GM13976 (cell line): ENCODE measurements at regions not wholly inside any gene's neighbourhood (a gene's known extent, or its start where the extent isn't known, plus 50 kb on each side); places are given as distances from the start of the nearest gene placed in this dataset.

ENCODE experiments used
- DNase-seq: peaks from one replicate; pipeline ENCODE4 v3.0.0; 2012; ENCODE audit warnings: low spot score
- CTCF ChIP-seq: IDR thresholded peaks from 2 replicates; pipeline ENCODE4 v1.5.1; 2012; ENCODE audit warnings: borderline replicate concordance, mild to moderate bottlenecking; ENCODE audit not compliant: insufficient read depth; ENCODE audit errors: extremely low read depth, missing control alignments, control extremely low read depth
- in situ Hi-C: fragments of 300-500 bp; cut with MboI; formaldehyde crosslinking; loops from one replicate; pipeline ENCODE4 v1.12.0; 2022; ENCODE audit warnings: low sequenced_read_pairs, mixed read lengths, inconsistent platforms; ENCODE audit not compliant: unreplicated experiment

GRCh38 chr21:35484032-35484431 lies 434.9 kb upstream of the RUNX1 start:
- DNase-seq, result no peak
- in situ Hi-C loops, result no loop called here
- TF ChIP-seq CTCF, result no peak

- in situ Hi-C loops, result no loop called here
- no peak for DNase-seq
- no peak for TF ChIP-seq CTCF
Observed at GRCh38 chr21:35482933-35483662, 434.0 kb upstream of the RUNX1 start.

GRCh38 chr21:35482096-35482495 lies 433.0 kb upstream of the RUNX1 start:
- no peak for DNase-seq
- no peak for TF ChIP-seq CTCF
- in situ Hi-C loops, result no loop called here

GRCh38 chr21:35481005-35481404 lies 431.9 kb upstream of the RUNX1 start:
- DNase-seq, result no peak

GRCh38 chr21:35479529-35479928 lies 430.4 kb upstream of the RUNX1 start:
- no peak for DNase-seq
- TF ChIP-seq CTCF, result no peak
- in situ Hi-C loops, result no loop called here

More at GRCh38 chr21:35481005-35481404, 431.9 kb upstream of the RUNX1 start:
- no peak for TF ChIP-seq CTCF
- in situ Hi-C loops, result no loop called here

- in situ Hi-C loops, result no loop called here
- no peak for TF ChIP-seq CTCF
- no peak for DNase-seq
Observed at GRCh38 chr21:35479065-35479448, 430.0 kb upstream of the RUNX1 start.
